ENCODE measurements at regions not wholly inside any gene's neighbourhood (a gene's known extent, or its start where the extent isn't known, plus 50 kb on each side); places are given as distances from the start of the nearest gene placed in this dataset.

DNA sequence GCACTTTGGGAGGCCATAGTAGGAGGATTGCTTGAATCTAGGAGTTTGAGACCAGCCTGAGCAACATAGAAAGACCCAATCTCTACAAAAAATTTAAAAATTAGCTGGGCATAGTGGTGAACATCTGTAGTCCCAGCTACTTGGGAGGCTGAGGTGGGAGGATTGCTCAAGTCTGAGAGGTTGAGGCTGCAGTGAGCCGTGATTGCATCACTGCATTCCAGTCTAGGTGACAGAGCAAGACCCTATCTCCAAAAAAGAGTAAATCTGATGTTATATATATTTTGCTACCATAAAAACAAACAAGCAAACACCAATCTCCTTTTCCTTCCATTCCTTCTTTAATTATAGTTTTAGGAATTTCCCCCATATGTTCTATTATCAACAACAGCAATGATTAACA is 74.2 kb upstream of the RNU6-1 start:
- TF ChIP-seq CTCF (IDR thresholded peaks at IDR 0.05; ENCODE audit: control insufficient read depth, insufficient read depth, low read depth, low read length, missing control alignments) = no peak
- no peak overlapping the region for H3K4me3 ChIP-seq (ENCODE audit: control insufficient read depth, low read depth, low read length)
- DNase-seq (ENCODE audit: low read depth) = no peak

- no peak for TF ChIP-seq CTCF (IDR thresholded peaks at IDR 0.05; ENCODE audit: control insufficient read depth, insufficient read depth, low read depth, low read length, missing control alignments)
- no peak for DNase-seq (ENCODE audit: low read depth)
- no peak overlapping the region for H3K4me3 ChIP-seq (ENCODE audit: control insufficient read depth, low read depth, low read length)
Measured at GRCh38 chr15:67914537-67915460, 75.0 kb upstream of the RNU6-1 start.

- no peak overlapping the region for H3K4me3 ChIP-seq (ENCODE audit: control insufficient read depth, low read depth, low read length)
- no peak for TF ChIP-seq CTCF (IDR thresholded peaks at IDR 0.05; ENCODE audit: control insufficient read depth, insufficient read depth, low read depth, low read length, missing control alignments)
- no peak for DNase-seq (ENCODE audit: low read depth)
Measured at GRCh38 chr15:67915461-67916374, 75.9 kb upstream of the RNU6-1 start.

- no peak for TF ChIP-seq CTCF (IDR thresholded peaks at IDR 0.05; ENCODE audit: control insufficient read depth, insufficient read depth, low read depth, low read length, missing control alignments)
- no peak overlapping the region for H3K4me3 ChIP-seq (ENCODE audit: control insufficient read depth, low read depth, low read length)
- no peak for DNase-seq (ENCODE audit: low read depth)
Measured at GRCh38 chr15:67916565-67916964, 76.7 kb upstream of the RNU6-1 start.

- TF ChIP-seq CTCF (IDR thresholded peaks at IDR 0.05; ENCODE audit: control insufficient read depth, insufficient read depth, low read depth, low read length, missing control alignments) = no peak
- no peak overlapping the region for H3K4me3 ChIP-seq (ENCODE audit: control insufficient read depth, low read depth, low read length)
- DNase-seq (ENCODE audit: low read depth) = no peak
Measured at GRCh38 chr15:67917037-67917436, 77.2 kb upstream of the RNU6-1 start.

GRCh38 chr15:67917636-67918035 is 77.8 kb upstream of the RNU6-1 start:
- TF ChIP-seq CTCF (IDR thresholded peaks at IDR 0.05; ENCODE audit: control insufficient read depth, insufficient read depth, low read depth, low read length, missing control alignments) = no peak
- no peak overlapping the region for H3K4me3 ChIP-seq (ENCODE audit: control insufficient read depth, low read depth, low read length)
- no peak for DNase-seq (ENCODE audit: low read depth)

Data from AG09309 (cell line).